Activated CD8-positive, alpha-beta memory T cell treated with anti-CD3 and anti-CD28 coated beads, Interleukin-2, amount 50 U/mL, for 48 hours (primary cell): ENCODE measurements at regions not wholly inside any gene's neighbourhood (a gene's known extent, or its start where the extent isn't known, plus 50 kb on each side); places are given as distances from the start of the nearest gene placed in this dataset.
A peak's percentile ranks its signal among the peaks of the same experiment; 100 is the strongest.

Source experiments
- DNase-seq: peaks from one replicate; pipeline ENCODE4 v3.0.0-alpha.2; 2020

GRCh38 chr18:70489571-70489970 lies 200.7 kb downstream of the SOCS6 start:
- no peak for DNase-seq

- DNase-seq: no peak
Measured at GRCh38 chr18:70469916-70470315, 181.1 kb downstream of the SOCS6 start.

- no peak for DNase-seq
Measured at GRCh38 chr18:70468861-70469547, 180.2 kb downstream of the SOCS6 start.

- peak; percentile 75 for DNase-seq
Measured at GRCh38 chr18:70464343-70465114, 175.7 kb downstream of the SOCS6 start.

GRCh38 chr18:70463085-70463484 lies 174.2 kb downstream of the SOCS6 start:
- DNase-seq: no peak

GRCh38 chr18:70462078-70462439 lies 173.2 kb downstream of the SOCS6 start:
- DNase-seq: no peak

GRCh38 chr18:70461323-70462077 lies 172.7 kb downstream of the SOCS6 start:
- DNase-seq: no peak

- DNase-seq: no peak
Measured at GRCh38 chr18:70459731-70460130, 170.9 kb downstream of the SOCS6 start.

GRCh38 chr18:70459251-70459650 lies 170.4 kb downstream of the SOCS6 start:
- DNase-seq: no peak

GRCh38 chr18:70457788-70458187 lies 168.9 kb downstream of the SOCS6 start:
- no peak for DNase-seq

- no peak for DNase-seq
Measured at GRCh38 chr18:70457223-70457622, 168.4 kb downstream of the SOCS6 start.

- DNase-seq: no peak
Measured at GRCh38 chr18:70456376-70456775, 167.5 kb downstream of the SOCS6 start.

GRCh38 chr18:70455731-70456130 lies 166.9 kb downstream of the SOCS6 start:
- no peak for DNase-seq

GRCh38 chr18:70454704-70455322 lies 166.0 kb downstream of the SOCS6 start:
- DNase-seq: no peak

GRCh38 chr18:70453058-70453775 lies 164.4 kb downstream of the SOCS6 start:
- no peak for DNase-seq

- DNase-seq: no peak
Measured at GRCh38 chr18:70452501-70452900, 163.7 kb downstream of the SOCS6 start.

- no peak for DNase-seq
Measured at GRCh38 chr18:70450426-70451253, 161.8 kb downstream of the SOCS6 start.

GRCh38 chr18:70448588-70448987 lies 159.7 kb downstream of the SOCS6 start:
- no peak for DNase-seq

GRCh38 chr18:70446063-70446462 lies 157.2 kb downstream of the SOCS6 start:
- DNase-seq: no peak

GRCh38 chr18:70442933-70443332 lies 154.1 kb downstream of the SOCS6 start:
- no peak for DNase-seq

GRCh38 chr18:70432804-70433400 lies 144.1 kb downstream of the SOCS6 start:
- no peak for DNase-seq
